Endodermal cell (in vitro differentiated cells): ENCODE measurements at regions not wholly inside any gene's neighbourhood (a gene's known extent, or its start where the extent isn't known, plus 50 kb on each side); places are given as distances from the start of the nearest gene placed in this dataset.

Experiments
- DNase-seq: peaks from one replicate; pipeline ENCODE4 v3.0.0-alpha.2; 2017
- H3K27ac ChIP-seq: 2 replicates; pipeline ENCODE4 v1.5.1; 2013; ENCODE audit warnings: mild to moderate bottlenecking, low read depth, low read length, moderate library complexity
- H3K27me3 ChIP-seq: 2 replicates; pipeline ENCODE4 v1.6.1; 2013; ENCODE audit warnings: mild to moderate bottlenecking, low read length, moderate library complexity; ENCODE audit not compliant: insufficient read depth, control insufficient read depth, poor library complexity, severe bottlenecking
- H3K36me3 ChIP-seq: 2 replicates; pipeline ENCODE4 v1.7.0; 2013; ENCODE audit warnings: mild to moderate bottlenecking, low read length, moderate library complexity; ENCODE audit not compliant: control insufficient read depth, insufficient read depth
- H3K4me1 ChIP-seq: one replicate; pipeline ENCODE4 v1.7.0; 2013; ENCODE audit warnings: low read length; ENCODE audit not compliant: control insufficient read depth, insufficient read depth
- H3K4me3 ChIP-seq: 2 replicates; pipeline ENCODE4 v1.5.1; 2013; ENCODE audit warnings: mild to moderate bottlenecking, low read length, moderate library complexity
- H3K9ac ChIP-seq: 2 replicates; pipeline ENCODE4 v1.6.1; 2013; ENCODE audit warnings: mild to moderate bottlenecking, low read length, moderate library complexity; ENCODE audit not compliant: poor library complexity, severe bottlenecking; ENCODE audit errors: extremely low read depth
- H3K9me3 ChIP-seq: 2 replicates; pipeline ENCODE4 v1.6.1; 2013; ENCODE audit warnings: mild to moderate bottlenecking, low read length, moderate library complexity; ENCODE audit not compliant: control insufficient read depth
- H3K27ac Mint-ChIP-seq: 2 replicates; pipeline ENCODE4 v1.8.0; 2020; ENCODE audit warnings: mixed read lengths
- H3K27me3 Mint-ChIP-seq: 2 replicates; pipeline ENCODE4 v1.8.0; 2021; ENCODE audit warnings: mild to moderate bottlenecking, mixed read lengths; ENCODE audit not compliant: insufficient read depth
- H3K36me3 Mint-ChIP-seq: 2 replicates; pipeline ENCODE4 v1.8.0; 2020; ENCODE audit warnings: low read depth, mixed read lengths
- H3K4me1 Mint-ChIP-seq: 2 replicates; pipeline ENCODE4 v1.8.0; 2020; ENCODE audit warnings: mixed read lengths
- H3K4me3 Mint-ChIP-seq: 2 replicates; pipeline ENCODE4 v1.8.0; 2020; ENCODE audit warnings: mild to moderate bottlenecking, moderate library complexity, mixed read lengths
- H3K9me3 Mint-ChIP-seq: 2 replicates; pipeline ENCODE4 v1.8.0; 2020; ENCODE audit warnings: mild to moderate bottlenecking, mixed read lengths
- WGBS, 2 experiments: methylation state at CpG; one replicate each; pipeline versions ENCODE4 v1.1.5 to v1.1.7; 2013; ENCODE audit warnings: missing lambda C conversion rate in 2 of 2, mixed read lengths in 1 of 2; ENCODE audit not compliant: insufficient coverage in 1 of 2, insufficient read length in 1 of 2; 5-methylcytosine and 5-hydroxymethylcytosine counted together
- TF ChIP-seq, protein P1 (sequence below): fragments of 200-600 bp; sonication (generic); conservative IDR thresholded peaks from 2 replicates; pipeline ENCODE4 v1.5.0; 2021; ENCODE audit warnings: antibody characterized with exemption, mild to moderate bottlenecking

DNA sequence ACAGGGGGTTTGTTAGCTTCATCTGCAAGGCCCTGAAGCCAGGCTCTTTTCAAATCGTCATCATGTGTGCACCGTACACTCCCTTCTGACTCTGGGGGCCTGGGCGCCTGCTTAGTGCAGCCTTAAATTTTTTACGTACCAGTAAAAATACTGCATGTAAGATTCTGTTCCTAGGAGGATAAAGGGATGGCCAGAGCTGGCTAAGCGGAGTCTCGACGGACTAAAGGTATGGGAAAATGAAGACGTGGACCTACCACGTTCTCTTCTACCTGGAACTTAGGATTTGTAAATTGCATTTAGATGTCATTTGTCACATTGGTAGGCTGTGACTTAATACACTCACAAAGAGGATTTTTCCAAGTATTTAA lies 149.3 kb upstream of the AFDN start:
- no peaks in the 10 kb centered on the region for H3K9me3 ChIP-seq
- no peak overlapping the region for H3K9ac ChIP-seq
- Mint-ChIP-seq H3K4me1 (peaks cover 35% of the 10 kb centered on the region), H3K27me3 (peaks cover 47% of the 10 kb centered on the region), H3K9me3 (peaks cover 3% of the 10 kb centered on the region), H3K27ac (no peak overlapping the region), H3K4me3 (peak overlapping the region; percentile 65), H3K36me3 (peaks cover 2% of the 10 kb centered on the region)
- H3K4me3 ChIP-seq, result no peak overlapping the region
- no peaks in the 10 kb centered on the region for H3K36me3 ChIP-seq
- peak overlapping the region; percentile 87 for H3K27ac ChIP-seq
- peaks cover 8% of the 10 kb centered on the region for H3K4me1 ChIP-seq
- DNase-seq, result no peak
- TF ChIP-seq, protein P1, sequence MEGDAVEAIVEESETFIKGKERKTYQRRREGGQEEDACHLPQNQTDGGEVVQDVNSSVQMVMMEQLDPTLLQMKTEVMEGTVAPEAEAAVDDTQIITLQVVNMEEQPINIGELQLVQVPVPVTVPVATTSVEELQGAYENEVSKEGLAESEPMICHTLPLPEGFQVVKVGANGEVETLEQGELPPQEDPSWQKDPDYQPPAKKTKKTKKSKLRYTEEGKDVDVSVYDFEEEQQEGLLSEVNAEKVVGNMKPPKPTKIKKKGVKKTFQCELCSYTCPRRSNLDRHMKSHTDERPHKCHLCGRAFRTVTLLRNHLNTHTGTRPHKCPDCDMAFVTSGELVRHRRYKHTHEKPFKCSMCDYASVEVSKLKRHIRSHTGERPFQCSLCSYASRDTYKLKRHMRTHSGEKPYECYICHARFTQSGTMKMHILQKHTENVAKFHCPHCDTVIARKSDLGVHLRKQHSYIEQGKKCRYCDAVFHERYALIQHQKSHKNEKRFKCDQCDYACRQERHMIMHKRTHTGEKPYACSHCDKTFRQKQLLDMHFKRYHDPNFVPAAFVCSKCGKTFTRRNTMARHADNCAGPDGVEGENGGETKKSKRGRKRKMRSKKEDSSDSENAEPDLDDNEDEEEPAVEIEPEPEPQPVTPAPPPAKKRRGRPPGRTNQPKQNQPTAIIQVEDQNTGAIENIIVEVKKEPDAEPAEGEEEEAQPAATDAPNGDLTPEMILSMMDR, result no peak
- WGBS, 2 experiments, result 64 to 75% methylated on average over 9 of the region's 9 CpGs
- peaks cover 45% of the 10 kb centered on the region for H3K27me3 ChIP-seq

DNA sequence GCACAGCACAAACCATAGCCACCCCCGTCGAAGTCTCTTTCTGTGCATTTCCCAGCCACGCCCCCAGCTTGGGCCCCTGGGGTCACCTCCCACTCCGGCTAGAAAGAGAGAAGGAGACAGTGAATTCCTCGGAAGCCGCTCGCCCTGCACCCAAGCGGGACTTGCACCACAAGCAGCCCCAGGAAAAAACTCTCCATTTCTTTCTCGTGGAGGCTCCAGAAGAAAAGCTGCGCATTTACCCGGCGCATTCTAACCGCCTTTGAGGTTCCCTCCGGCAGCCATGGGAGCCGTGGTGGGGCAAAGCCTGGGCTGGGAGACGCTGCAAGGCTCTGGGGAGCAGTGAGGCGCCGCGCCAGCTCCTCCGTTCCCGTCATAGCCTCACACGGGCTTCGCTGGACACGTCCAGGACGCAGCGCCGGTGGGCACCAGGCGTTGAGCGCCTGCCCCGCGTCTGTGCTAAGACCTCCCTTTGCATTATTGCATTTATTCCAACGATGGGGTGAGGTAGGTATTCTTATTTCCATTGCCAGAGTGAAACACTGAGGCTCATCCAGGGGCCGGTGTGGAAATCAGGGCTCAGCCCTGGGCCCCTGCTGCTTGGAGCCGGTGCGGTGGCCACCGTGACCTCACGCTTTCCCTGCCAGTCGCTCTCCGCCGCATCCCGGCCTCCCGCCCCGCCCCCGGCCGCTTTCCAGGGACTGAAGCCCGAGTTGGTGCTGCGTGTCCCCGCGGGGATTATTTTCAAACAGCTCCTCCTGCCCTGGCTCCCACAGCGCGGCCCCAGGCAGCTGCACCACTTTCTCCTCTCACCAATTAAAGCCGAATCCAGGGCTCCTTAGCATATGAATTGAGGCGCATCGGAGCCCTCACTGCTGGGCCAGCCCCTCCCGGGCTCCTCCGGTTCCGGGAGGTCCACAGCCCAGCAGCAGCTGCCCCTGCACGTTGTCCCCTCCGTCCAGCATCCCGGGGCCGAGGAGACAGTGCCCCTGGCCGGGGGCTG lies 148.3 kb upstream of the AFDN start:
- H3K27me3 ChIP-seq, result peaks cover 45% of the 10 kb centered on the region
- Mint-ChIP-seq H3K27ac (no peak overlapping the region), H3K4me1 (peaks cover 35% of the 10 kb centered on the region), H3K4me3 (peak overlapping the region; percentile 65), H3K27me3 (peaks cover 49% of the 10 kb centered on the region), H3K9me3 (no peaks in the 10 kb centered on the region), H3K36me3 (no peaks in the 10 kb centered on the region)
- DNase-seq, result peak; percentile 90
- no peak overlapping the region for H3K9ac ChIP-seq
- peak overlapping the region; percentile 87 for H3K27ac ChIP-seq
- no peaks in the 10 kb centered on the region for H3K36me3 ChIP-seq
- peak overlapping the region; percentile 83 for H3K4me3 ChIP-seq
- no peaks in the 10 kb centered on the region for H3K9me3 ChIP-seq
- H3K4me1 ChIP-seq, result peaks cover 8% of the 10 kb centered on the region
- TF ChIP-seq, protein P1, result no peak
- WGBS, 2 experiments, result 3% methylated on average over 19 to 62 of the region's 62 CpGs

DNA sequence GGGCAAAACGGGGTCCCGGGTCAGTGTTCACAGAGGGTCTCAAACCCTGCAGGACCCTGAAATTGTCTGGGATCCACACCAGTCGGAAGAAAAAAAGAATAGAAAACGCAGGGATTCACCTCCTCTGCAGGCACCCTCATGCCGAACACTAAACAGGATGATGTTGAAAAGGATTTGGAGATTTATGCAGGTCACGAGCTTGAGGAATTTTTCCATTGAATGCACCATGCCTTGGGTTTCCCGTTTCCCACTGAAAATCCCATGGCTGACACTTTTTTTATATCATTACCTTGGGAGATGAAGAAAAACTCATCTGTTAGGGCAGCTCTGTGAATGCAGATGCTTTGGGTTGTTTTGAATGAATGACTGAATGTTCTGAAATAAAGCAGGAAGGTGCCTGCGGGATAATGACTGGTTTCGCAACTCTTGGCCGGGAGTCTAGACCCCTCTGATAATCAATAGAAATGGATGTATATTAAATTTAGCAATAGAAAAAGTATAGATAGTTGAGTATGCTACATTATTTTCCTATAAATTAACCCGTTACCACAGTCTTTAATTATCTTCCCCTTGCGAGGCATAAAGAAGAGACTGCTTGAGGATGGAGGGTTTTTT lies 147.5 kb upstream of the AFDN start:
- Histone ChIP-seq H3K9ac (no peak overlapping the region), H3K36me3 (no peaks in the 10 kb centered on the region), H3K9me3 (no peaks in the 10 kb centered on the region), H3K4me1 (peaks cover 8% of the 10 kb centered on the region), H3K27ac (peak overlapping the region; percentile 87), H3K4me3 (peak overlapping the region; percentile 83), H3K27me3 (peaks cover 45% of the 10 kb centered on the region)
- Mint-ChIP-seq H3K4me1 (peaks cover 36% of the 10 kb centered on the region), H3K9me3 (no peaks in the 10 kb centered on the region), H3K4me3 (peak overlapping the region; percentile 65), H3K27ac (no peak overlapping the region), H3K27me3 (peaks cover 50% of the 10 kb centered on the region), H3K36me3 (no peaks in the 10 kb centered on the region)
- no peak for DNase-seq
- TF ChIP-seq, protein P1, result no peak
- 27 to 61% methylated on average over 7 to 12 of the region's 12 CpGs for WGBS, 2 experiments
